ENCODE measurements at regions not wholly inside any gene's neighbourhood (a gene's known extent, or its start where the extent isn't known, plus 50 kb on each side); places are given as distances from the start of the nearest gene placed in this dataset.

- DNase-seq (ENCODE audit: extremely low read depth in 1 of 11, low read depth in 9 of 11, low spot score in 4 of 11), result no peak
Observed at GRCh38 chr10:54993148-54993547, 192.1 kb upstream of the PCDH15 start.

GRCh38 chr10:54985732-54986131 is 184.7 kb upstream of the PCDH15 start:
- no peak for DNase-seq (ENCODE audit: extremely low read depth in 1 of 11, low read depth in 9 of 11, low spot score in 4 of 11)

- no peak for DNase-seq (ENCODE audit: extremely low read depth in 1 of 11, low read depth in 9 of 11, low spot score in 4 of 11)
Observed at GRCh38 chr10:54983255-54983654, 182.2 kb upstream of the PCDH15 start.

- DNase-seq (ENCODE audit: extremely low read depth in 1 of 11, low read depth in 9 of 11, low spot score in 4 of 11), result no peak
Observed at GRCh38 chr10:54962134-54962900, 161.3 kb upstream of the PCDH15 start.

GRCh38 chr10:54961040-54961439 is 160.0 kb upstream of the PCDH15 start:
- DNase-seq (ENCODE audit: extremely low read depth in 1 of 11, low read depth in 9 of 11, low spot score in 4 of 11), result no peak

- no peak for DNase-seq (ENCODE audit: extremely low read depth in 1 of 11, low read depth in 9 of 11, low spot score in 4 of 11)
Observed at GRCh38 chr10:54958844-54959243, 157.8 kb upstream of the PCDH15 start.

- no peak for DNase-seq (ENCODE audit: extremely low read depth in 1 of 11, low read depth in 9 of 11, low spot score in 4 of 11)
Observed at GRCh38 chr10:54947605-54948004, 146.6 kb upstream of the PCDH15 start.

- no peak for DNase-seq (ENCODE audit: extremely low read depth in 1 of 11, low read depth in 9 of 11, low spot score in 4 of 11)
Observed at GRCh38 chr10:54940418-54940817, 139.4 kb upstream of the PCDH15 start.

GRCh38 chr10:54914049-54914448 is 113.0 kb upstream of the PCDH15 start:
- DNase-seq (ENCODE audit: extremely low read depth in 1 of 11, low read depth in 9 of 11, low spot score in 4 of 11), result no peak

- DNase-seq (ENCODE audit: extremely low read depth in 1 of 11, low read depth in 9 of 11, low spot score in 4 of 11), result no peak
Observed at GRCh38 chr10:54909165-54909564, 108.1 kb upstream of the PCDH15 start.

GRCh38 chr10:54908019-54908418 is 107.0 kb upstream of the PCDH15 start:
- DNase-seq (ENCODE audit: extremely low read depth in 1 of 11, low read depth in 9 of 11, low spot score in 4 of 11), result no peak

- DNase-seq (ENCODE audit: extremely low read depth in 1 of 11, low read depth in 9 of 11, low spot score in 4 of 11), result no peak
Observed at GRCh38 chr10:54906940-54907339, 105.9 kb upstream of the PCDH15 start.

GRCh38 chr10:54905578-54906192 is 104.7 kb upstream of the PCDH15 start:
- no peak for DNase-seq (ENCODE audit: extremely low read depth in 1 of 11, low read depth in 9 of 11, low spot score in 4 of 11)

- no peak for DNase-seq (ENCODE audit: extremely low read depth in 1 of 11, low read depth in 9 of 11, low spot score in 4 of 11)
Observed at GRCh38 chr10:54904833-54905232, 103.8 kb upstream of the PCDH15 start.

GRCh38 chr10:54903745-54904144 is 102.7 kb upstream of the PCDH15 start:
- no peak for DNase-seq (ENCODE audit: extremely low read depth in 1 of 11, low read depth in 9 of 11, low spot score in 4 of 11)

GRCh38 chr10:54900584-54900983 is 99.6 kb upstream of the PCDH15 start:
- DNase-seq (ENCODE audit: extremely low read depth in 1 of 11, low read depth in 9 of 11, low spot score in 4 of 11), result no peak

GRCh38 chr10:54880996-54881395 is 80.0 kb upstream of the PCDH15 start:
- no peak for DNase-seq (ENCODE audit: extremely low read depth in 1 of 11, low read depth in 9 of 11, low spot score in 4 of 11)

- DNase-seq (ENCODE audit: extremely low read depth in 1 of 11, low read depth in 9 of 11, low spot score in 4 of 11), result no peak
Observed at GRCh38 chr10:54869022-54869421, 68.0 kb upstream of the PCDH15 start.

GRCh38 chr10:54866666-54867065 is 65.6 kb upstream of the PCDH15 start:
- no peak for DNase-seq (ENCODE audit: extremely low read depth in 1 of 11, low read depth in 9 of 11, low spot score in 4 of 11)

GRCh38 chr10:54854843-54855242 is 53.8 kb upstream of the PCDH15 start:
- DNase-seq (ENCODE audit: extremely low read depth in 1 of 11, low read depth in 9 of 11, low spot score in 4 of 11), result no peak

- no peak for DNase-seq (ENCODE audit: extremely low read depth in 1 of 11, low read depth in 9 of 11, low spot score in 4 of 11)
Observed at GRCh38 chr10:54854389-54854788, 53.4 kb upstream of the PCDH15 start.

All from renal cortex interstitium (tissue), 11 donors.